Colon (tissue), 2 donors: ENCODE measurements at regions not wholly inside any gene's neighbourhood (a gene's known extent, or its start where the extent isn't known, plus 50 kb on each side); places are given as distances from the start of the nearest gene placed in this dataset.

Experiments
- FAIRE-seq: peaks from 2 replicates; lab custom pipeline; 2012; peaks lifted over from hg19 to GRCh38; lab: Jason Lieb, UNC
- donor health status: control.
- donor health status: control.

DNA sequence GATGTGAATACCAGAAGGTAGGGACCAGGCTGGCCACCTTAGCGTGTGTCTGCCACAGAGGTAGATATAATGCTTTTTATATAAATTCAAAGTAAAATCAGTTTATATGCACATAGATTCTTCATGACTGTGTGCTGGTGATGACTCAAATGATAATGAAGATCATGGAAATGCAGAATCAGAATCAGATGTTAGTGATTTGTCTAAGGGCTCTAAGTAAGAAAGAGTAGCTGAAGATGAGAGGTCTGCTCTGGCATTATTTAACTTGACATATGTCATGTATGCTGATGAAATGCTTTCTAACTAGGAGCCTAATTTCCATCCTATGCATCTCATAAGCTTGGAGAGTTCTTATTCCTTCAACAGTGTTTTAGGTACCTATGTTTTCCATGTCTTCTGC is 50.3 kb upstream of the DPH6 start:
- FAIRE-seq = no peak

DNA sequence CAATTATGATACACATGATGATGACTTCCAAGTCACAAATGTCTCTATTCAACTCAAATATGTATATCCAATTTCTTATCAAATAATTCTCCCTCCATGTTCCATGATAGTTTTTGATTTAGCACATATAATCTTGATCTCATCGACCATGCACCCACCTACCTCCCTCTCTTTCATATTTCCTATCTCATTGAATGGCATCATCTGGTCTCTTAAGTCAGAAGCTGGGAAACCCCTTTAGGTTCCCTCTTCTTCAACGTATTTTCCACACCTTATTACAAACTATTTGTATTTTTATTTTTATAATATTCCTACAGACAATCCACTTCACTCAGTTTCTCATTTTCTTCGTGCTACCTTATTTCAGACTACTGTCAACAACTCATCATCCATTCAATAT is 56.9 kb upstream of the DPH6 start:
- no peak for FAIRE-seq

DNA sequence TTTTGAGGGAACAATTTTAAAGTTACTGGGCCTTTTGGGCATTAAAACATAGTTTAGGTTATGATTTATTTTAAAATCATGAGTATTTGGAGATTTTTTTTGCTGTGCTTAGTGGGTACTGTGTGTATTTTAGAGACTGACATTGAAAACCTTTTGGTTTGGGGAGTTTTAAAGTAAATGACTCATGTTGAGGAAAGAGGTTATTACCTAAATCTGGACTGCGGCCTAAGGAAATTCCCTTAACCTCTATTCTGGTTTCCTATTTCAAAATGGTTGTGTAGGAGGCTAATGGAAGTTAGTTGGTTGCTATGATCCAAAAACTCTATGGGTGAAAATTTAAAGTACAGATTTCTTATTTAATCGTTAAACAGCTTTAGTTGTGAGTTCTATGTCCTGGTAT is 57.3 kb upstream of the DPH6 start:
- no peak for FAIRE-seq

DNA sequence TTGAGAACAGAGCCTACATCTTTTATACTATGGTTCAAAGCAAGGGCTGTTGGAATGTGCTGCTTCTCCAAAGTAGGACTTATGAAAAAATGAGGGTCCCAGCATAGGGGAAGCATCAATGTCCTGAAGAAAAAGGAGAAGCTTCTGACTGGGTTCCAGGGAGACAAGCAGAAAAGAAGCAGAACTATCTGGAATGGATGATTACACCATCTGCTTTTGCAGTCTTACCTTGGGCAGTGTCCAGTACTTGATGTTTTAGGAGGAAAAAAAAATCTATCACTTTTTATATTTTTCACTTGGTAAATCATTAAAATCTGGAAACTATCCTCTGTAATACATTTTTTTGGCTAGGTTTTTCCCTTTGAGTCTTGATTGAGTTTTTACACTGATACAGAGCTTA is 57.9 kb upstream of the DPH6 start:
- FAIRE-seq = no peak

DNA sequence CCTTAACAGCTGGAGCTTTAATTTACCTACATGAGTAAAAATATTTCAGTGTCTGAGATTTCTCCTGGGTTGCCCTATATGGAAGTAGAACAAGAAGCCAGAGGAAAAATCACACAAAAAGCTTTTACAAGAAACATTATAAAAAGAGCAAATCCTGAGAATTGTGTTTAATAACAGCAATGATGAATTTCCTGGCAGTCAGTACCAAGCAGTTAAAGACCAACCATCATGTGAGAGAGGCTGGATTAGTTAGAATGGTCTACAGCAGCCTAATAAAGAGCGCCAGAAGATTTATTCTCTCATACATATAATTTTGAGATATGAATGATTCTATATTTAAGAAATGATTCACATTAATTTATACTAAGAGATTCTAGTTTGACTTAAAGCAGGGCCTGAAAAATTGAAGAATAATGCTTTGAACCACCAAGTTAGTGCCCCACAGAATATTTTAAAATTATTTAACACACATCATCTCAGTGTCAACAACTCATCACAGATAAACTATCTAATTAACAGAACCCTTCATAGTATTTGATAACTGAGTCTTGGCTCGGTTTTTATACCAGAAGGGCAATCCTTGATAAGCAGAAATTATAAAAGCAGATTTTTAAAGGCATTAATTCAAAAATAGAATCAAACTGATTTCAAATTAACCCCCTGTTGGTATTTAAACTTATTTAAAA is 59.9 kb upstream of the DPH6 start:
- FAIRE-seq = no peak

DNA sequence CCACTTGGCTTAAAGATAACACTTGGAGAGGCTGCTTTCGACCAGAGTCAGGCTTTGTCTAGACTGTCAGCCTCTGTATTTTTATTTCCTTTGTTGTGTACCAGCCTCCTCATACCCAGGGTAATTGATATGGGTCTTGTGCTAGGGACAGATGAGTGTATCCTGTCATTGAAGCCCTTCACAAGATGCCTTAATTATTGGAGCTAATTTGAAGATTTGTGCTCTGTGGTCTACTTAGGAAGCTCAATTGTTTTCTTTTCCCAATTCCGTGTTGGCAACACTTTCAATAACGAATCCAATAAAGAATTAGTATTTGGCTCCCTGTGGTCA is 60.5 kb upstream of the DPH6 start:
- FAIRE-seq = no peak

DNA sequence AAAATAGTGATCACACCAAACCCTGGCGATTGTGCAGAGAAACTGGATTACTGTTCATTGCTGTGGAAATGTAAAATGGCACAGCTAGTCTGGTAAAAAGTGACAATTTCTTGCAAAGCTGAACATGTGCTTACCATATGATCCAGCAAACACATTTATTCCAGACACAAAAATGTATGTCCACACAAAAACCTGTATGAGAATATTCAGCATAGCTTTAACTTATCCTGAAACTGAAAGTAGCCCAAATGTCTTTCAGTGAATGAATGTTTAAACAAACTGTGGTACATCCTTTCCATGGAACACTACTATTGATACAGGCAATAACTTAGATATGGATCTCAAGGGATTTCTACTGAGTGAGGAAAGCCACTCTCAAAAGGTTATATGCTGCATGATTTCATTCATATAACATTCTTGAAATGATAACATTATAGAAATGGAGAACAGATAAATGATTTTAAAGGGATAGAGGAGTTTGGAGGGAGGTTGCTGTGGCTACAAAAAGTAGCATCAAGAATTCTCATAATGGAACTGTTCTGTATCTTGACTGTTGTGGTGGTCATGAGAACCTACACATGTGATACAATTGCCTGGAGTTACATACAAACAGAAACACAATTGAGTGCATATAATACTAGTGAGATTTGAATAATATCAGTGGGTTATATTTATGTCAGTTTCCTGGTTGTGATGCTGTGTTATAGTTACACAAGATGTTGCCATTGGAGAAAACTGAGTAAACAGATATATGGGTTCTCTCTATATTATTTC is 70.7 kb upstream of the DPH6 start:
- FAIRE-seq = no peak

DNA sequence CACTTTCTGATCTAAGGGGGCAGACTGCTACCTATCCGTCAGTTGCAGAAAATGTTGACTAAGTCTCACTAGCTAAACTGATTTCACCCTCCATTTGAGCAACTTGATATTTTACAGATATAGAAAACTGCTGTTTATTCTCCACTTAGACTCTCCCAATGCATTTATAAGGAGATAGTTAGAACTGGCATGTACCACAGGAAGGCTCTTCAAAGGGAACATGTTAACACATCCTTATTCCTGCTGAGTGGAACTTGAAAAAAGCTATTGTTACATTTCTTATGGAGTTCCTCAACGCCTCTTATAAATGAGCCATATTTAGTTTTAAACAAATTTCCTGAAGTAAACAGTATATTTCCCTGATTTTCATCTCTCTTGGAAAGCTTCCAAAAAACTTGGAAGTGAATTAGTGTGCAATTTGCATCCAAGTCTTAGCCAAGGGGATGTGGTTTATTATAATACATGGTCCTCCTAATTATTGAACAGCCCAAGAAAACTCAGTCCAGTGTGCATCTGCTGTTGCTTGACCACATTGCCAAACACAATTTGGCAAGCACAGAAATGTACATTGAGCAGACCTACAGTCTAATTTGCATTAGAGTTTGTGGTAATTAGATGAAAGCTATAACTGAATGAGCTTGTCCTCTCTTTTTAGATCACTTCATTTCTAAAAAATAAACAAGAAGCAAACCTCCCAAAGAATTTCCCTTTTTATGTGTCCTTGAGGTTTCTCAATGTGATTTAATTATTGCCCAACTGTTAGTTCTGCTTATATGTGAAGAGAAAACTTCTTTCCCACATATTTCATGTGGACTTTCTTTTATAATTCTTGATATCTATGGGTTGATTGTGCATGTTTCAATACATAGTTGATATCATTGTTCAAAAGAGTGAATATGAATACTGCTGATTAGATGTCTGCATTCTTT is 72.6 kb upstream of the DPH6 start:
- FAIRE-seq = no peak

DNA sequence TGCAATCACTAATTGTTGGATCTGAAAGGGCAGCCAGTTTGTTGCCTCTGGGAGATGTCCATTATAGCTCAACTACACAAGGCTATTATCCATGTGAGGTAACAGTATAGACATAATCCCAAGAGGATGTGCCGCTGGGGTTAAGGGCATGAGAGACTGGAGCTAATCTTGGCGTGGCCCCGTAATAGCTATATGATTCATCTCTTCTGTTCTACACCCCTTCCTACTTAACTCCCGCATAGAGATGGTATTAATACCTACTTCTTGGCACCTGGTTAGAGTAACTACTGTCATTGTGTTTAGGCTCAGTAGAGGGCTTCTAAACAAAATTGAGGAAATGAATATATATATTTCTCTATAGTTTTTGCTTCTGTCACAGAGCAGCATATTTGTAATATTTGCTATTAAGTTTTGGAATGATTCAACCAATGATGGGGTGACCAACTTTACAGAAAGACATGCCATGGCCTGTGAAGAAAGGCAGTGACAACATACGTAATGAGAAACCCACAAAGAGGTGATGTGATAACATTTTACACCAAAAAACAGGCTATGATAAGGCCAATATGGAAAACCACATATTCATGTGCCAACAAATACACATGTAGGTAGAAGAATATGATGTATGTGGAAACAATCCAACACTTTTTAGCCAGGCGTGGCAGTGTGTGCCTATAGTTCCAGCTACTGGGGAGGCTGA is 76.8 kb upstream of the DPH6 start:
- FAIRE-seq = no peak

DNA sequence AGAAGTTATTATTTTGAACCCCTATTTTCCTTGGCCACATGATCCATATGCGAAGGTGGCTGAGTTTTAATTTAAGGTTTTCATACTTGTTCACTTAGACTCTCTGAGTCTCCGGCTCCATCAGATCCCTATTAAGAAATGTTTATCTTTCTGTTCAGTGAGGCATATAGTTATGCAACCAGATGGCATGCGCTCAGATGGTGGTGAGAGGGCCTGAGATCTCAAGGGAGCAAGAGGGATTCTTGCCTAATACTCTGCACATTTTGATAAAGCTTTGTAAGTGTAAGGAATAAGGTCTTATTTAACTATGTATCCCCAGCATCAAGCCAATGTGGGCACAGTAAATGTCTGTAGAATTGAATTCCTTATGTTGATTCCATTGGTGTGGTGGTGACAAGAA is 78.9 kb upstream of the DPH6 start:
- no peak for FAIRE-seq

DNA sequence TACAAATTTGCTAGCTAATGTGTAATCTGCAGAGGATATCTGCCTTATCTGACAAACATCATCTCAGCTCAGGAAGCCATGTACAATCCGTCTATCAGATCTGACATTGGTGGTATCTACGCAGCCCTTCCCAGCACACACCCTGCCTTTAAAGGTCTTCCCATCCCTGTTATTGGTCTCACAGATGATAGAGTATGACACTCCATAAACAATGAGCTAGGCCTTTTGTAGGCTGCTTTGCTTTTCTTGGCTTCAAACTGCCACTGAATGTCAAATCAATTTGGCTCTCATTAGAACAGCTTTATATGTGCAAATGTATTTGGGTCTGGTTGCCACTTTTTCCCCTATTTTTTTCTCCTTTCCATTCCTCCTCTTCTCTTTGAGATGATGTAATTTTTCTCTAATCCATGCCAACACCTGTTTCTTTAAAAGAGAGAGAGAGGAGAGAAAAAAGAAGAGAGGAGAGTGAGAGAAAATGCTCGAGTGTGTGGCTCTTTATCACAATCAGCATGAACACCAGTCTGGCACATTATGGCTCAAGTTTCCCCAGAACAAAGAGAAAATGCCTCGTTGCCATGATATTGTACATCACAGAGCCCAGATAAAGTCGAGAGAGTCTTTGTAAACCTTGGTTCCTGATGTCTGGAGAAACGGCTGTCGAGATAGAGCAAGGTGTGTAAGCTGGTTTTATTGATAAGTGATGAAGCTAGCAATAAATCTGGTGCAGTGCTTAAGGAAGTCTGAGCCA is 80.8 kb upstream of the DPH6 start:
- no peak for FAIRE-seq

DNA sequence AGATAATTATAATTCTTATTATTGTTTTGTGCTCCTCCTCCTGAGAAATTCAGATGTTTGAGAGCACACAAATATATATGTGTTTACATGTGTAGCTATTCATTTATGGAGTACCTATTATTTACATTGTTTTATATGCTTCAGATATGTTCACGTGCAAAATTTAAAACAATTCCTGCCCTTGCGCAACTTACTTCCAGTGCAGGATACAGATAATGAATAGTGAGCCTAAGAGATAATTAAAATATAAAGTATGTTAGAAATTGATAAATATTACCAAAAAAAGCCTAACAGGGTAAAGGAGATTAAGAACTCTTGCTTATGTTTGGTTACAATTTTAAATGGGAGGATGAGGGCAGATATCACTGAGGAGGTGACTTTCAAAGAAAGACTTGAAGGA is 81.7 kb upstream of the DPH6 start:
- no peak for FAIRE-seq

DNA sequence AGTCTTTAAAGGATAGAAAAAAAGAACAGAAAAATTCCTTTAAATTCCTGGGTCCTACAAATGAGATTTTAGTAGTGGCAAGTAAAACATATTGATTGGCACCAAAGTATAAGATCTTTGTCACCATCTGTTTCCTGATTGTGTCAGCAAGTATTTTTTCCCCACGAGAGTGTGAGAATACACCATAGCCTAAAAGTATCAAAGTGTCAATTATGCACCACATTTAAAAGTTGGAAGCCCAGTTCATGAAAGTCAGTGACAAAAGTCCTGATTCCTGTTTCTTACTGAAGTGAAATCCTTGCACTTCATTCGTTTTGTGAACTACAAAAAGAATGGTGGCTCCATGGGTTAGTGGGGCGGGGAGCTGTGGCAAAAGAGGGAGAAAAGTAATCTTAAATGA is 83.8 kb upstream of the DPH6 start:
- no peak for FAIRE-seq

DNA sequence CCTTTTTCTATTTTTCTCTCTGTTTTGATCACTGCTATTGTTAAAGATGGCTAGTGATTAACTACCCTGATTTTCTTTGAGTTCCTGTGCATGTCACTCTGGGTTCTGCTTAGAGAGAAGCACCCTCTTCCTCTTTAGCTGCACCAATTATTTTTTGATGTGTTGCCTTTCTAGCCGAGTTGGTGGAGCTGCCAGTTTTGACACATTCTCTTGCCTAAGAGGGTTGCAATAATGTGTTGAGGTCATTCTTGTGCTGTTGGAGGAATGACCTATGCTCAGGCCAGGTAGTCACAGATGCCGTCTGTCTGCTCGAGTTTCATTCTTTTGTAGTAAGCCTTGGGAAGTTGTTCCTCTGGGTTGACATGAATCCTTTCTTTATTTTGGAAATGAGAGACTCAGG is 84.6 kb upstream of the DPH6 start:
- no peak for FAIRE-seq

DNA sequence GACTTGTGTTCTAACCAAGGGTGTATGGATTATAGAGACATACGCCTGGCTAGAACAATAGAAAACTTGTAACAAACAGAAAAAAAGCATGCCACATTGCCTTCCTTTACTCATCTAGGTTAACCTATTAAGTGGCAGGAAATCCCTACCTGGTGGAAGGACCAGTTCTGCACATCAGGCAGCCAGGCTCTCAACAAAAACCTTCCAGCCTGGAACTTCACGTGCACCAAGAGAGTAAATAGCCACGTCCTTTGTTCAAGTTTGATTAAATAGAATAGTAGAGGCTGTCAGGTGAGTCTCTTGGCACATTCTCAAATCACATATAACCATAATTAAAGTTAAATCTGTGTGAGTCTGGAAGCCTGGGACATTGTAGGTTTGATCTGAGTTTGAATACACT is 85.0 kb upstream of the DPH6 start:
- no peak for FAIRE-seq

DNA sequence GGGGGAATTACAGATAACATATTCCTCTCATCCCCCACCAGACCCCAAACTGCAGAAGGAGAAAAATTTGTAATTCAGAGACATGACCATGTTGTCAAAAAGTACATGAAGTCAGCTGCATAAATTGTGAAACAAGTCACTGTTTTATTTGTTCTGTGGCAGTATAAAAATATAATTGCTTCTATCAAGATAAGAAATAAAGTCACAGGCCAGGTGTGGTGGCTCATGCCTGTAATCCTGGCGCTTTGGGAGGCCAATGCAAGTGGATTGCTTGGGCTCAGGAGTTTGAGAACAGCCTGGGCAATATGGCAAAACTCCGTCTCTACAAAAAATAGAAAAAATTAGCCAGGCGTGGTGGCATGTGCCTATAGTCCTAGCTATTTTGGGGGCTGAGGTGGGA is 87.7 kb upstream of the DPH6 start:
- no peak for FAIRE-seq

DNA sequence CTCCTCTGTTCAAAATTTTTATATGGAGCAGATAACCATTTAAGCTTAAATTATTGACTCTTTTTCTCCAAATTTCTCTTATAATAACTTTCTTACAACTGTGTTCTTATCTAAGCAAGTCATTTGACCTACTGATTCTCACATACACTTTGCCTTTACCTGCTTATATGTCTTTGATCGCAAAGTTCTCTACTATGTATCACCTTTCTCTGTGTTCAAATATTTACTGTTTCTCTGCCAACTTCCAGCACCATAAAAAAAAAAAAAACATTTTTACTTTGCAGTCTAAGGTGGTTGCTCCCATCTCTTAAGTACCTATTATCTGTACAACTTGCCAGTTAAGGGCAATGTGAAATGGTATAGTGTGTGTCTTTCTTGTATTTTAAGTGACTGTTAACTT is 100.8 kb upstream of the DPH6 start:
- FAIRE-seq = no peak

DNA sequence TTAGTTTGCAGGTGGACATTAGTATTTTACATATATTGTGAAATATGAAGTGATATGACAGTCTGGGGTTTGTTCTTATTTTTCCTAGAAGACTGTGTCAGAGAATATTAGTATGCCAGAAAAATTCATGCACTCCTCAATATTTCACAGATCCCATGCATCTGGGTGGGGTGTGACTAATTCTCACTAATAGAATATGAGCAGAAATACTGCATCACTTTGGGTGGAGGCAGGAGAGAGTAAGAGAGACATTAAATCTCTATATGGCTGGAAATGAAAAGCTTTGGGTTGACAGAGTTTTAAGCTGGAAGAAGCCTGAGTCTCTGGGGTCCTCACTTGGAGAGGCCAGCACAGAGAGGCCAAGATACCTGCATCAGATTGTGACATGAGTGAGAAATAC is 101.3 kb upstream of the DPH6 start:
- FAIRE-seq = no peak

DNA sequence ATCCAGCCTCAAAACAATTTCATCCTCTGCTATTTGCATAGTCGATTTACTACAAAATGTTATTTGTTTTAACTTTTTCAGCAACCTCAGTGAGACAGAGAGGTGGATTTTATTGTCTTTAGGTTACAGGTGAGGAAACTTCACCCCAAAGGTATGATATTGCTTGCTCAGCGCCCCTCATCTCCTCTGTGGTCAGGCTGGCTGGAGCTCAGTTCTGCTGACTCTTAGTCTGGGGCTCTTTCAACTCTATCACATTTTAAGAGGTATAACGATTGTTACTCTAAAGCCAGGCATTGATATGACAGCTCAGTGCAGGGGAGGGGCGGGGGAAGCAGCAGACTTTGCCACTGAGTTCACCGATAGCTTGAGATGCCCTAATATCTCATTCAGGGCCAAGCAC is 103.0 kb upstream of the DPH6 start:
- FAIRE-seq = no peak

DNA sequence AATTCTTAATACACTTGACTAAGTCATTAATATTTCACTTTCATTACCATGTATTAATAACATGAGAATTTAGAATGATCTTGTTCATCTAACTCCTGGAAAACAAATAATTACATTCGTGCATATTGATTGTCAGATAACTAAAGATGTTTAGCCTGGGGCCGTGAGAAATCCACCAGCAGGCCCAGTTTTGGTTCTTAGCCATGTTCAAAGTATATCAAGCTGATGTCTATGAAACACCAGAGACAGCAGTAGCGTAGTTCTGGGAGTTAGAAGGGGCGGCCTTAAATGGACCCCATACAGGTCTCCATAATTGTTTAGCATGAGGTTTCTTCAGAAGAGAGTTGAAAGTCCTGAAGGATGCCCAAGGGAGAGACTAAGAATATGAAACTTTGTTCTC is 103.6 kb upstream of the DPH6 start:
- no peak for FAIRE-seq

DNA sequence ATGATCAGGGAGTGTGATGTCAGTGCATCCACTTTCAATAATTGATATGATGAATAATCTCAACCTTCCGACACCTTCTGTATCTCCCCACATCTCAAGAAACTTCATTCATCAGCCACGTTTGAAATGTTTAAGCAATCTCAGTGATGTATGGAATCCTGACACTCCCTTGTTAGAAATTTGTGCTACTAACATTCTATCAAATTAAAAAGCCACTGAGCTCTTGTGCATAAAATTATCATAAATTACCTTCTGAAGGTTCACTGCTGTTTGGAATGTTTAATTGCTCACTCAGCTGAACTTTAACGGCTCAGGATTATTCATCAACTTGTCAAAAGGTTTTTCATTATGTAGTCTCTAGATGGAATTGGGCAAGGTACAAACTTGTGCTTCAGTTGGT is 108.4 kb upstream of the DPH6 start:
- FAIRE-seq = no peak
